ENCODE measurements at regions not wholly inside any gene's neighbourhood (a gene's known extent, or its start where the extent isn't known, plus 50 kb on each side); places are given as distances from the start of the nearest gene placed in this dataset.

DNA sequence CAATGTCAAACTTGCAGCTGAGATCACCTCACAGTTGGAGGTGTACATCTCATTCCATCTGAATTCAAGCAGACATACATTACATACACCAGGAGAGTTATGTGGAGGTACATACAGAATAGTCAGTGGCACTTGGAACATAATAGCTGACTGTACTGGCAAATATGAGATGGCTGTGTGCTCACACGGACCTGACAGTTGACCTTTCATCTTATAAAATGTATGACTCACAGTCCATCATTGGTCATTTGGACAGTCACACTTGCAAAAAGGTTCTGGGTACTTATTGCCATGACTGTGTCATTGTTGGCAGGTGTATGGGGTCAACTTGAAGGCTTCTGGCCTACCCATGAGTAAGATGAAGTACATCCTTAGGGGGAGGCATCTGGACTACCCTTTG lies 88.6 kb upstream of the WDR1 start:
- TF ChIP-seq, protein P1, sequence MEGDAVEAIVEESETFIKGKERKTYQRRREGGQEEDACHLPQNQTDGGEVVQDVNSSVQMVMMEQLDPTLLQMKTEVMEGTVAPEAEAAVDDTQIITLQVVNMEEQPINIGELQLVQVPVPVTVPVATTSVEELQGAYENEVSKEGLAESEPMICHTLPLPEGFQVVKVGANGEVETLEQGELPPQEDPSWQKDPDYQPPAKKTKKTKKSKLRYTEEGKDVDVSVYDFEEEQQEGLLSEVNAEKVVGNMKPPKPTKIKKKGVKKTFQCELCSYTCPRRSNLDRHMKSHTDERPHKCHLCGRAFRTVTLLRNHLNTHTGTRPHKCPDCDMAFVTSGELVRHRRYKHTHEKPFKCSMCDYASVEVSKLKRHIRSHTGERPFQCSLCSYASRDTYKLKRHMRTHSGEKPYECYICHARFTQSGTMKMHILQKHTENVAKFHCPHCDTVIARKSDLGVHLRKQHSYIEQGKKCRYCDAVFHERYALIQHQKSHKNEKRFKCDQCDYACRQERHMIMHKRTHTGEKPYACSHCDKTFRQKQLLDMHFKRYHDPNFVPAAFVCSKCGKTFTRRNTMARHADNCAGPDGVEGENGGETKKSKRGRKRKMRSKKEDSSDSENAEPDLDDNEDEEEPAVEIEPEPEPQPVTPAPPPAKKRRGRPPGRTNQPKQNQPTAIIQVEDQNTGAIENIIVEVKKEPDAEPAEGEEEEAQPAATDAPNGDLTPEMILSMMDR (IDR thresholded peaks at IDR 0.05; ENCODE audit: borderline replicate concordance, extremely low read depth, low read length, poor library complexity, severe bottlenecking) = no peak
- TF ChIP-seq EZH2 (IDR thresholded peaks at IDR 0.05; ENCODE audit: borderline replicate concordance, low read depth, low read length, severe bottlenecking) = no peak

Data from DND-41 (cell line).